ENCODE measurements at regions not wholly inside any gene's neighbourhood (a gene's known extent, or its start where the extent isn't known, plus 50 kb on each side); places are given as distances from the start of the nearest gene placed in this dataset.

DNA sequence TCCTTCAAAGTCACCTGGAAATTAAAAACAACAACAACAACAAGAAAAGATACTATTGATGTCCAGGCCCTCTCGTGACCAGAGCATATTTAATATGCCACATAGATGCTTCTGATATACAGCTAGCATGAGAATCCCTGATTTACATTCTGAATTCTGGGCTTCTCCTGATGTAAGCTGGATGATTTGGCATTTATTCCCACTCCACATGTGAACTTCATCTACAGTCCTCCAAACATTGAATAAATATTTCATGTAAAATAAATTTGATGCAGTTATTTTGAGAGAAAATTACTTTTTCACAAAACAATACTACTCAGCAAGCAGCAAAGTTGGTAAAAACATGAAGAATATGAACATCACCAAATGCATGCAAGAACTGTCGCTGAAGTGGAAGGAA, 453.2 kb upstream of the SETBP1 start:
- H3K36me3 ChIP-seq (ENCODE audit: control insufficient read depth, insufficient read depth, low read length), result no peaks in the 10 kb centered on the region
- DNase-seq (ENCODE audit: low read depth), result no peak
- no peak overlapping the region for H3K4me3 ChIP-seq (ENCODE audit: low read depth, low read length)
- TF ChIP-seq, protein P1, sequence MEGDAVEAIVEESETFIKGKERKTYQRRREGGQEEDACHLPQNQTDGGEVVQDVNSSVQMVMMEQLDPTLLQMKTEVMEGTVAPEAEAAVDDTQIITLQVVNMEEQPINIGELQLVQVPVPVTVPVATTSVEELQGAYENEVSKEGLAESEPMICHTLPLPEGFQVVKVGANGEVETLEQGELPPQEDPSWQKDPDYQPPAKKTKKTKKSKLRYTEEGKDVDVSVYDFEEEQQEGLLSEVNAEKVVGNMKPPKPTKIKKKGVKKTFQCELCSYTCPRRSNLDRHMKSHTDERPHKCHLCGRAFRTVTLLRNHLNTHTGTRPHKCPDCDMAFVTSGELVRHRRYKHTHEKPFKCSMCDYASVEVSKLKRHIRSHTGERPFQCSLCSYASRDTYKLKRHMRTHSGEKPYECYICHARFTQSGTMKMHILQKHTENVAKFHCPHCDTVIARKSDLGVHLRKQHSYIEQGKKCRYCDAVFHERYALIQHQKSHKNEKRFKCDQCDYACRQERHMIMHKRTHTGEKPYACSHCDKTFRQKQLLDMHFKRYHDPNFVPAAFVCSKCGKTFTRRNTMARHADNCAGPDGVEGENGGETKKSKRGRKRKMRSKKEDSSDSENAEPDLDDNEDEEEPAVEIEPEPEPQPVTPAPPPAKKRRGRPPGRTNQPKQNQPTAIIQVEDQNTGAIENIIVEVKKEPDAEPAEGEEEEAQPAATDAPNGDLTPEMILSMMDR (IDR thresholded peaks at IDR 0.05; ENCODE audit: insufficient read depth, low read length, poor library complexity, severe bottlenecking), result no peak
- no peaks in the 10 kb centered on the region for H3K27me3 ChIP-seq (ENCODE audit: control insufficient read depth, insufficient read depth, low read length)

DNA sequence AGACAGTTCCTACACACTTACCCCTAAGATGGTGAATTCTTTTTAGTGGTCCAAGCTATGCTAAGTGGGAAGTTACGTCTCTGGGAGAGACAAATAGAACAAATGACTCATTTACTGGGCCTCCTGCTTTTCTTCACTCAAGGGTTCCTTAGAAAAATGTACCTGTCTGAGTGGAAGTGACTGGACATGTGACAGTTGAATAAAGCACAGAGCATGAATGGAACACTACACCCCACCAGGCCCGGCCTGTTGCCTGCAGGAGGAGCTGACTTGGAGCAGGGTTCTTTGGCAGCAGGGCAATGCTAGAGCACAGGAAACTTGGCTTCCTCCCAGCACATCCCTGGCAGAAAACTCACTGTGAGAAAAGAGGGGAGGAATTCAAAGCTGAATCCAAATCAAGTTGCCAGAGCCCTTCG, 451.0 kb upstream of the SETBP1 start:
- no peaks in the 10 kb centered on the region for H3K36me3 ChIP-seq (ENCODE audit: control insufficient read depth, insufficient read depth, low read length)
- no peak for DNase-seq (ENCODE audit: low read depth)
- no peak overlapping the region for H3K4me3 ChIP-seq (ENCODE audit: low read depth, low read length)
- no peaks in the 10 kb centered on the region for H3K27me3 ChIP-seq (ENCODE audit: control insufficient read depth, insufficient read depth, low read length)
- TF ChIP-seq, protein P1 (IDR thresholded peaks at IDR 0.05; ENCODE audit: insufficient read depth, low read length, poor library complexity, severe bottlenecking), result no peak

DNA sequence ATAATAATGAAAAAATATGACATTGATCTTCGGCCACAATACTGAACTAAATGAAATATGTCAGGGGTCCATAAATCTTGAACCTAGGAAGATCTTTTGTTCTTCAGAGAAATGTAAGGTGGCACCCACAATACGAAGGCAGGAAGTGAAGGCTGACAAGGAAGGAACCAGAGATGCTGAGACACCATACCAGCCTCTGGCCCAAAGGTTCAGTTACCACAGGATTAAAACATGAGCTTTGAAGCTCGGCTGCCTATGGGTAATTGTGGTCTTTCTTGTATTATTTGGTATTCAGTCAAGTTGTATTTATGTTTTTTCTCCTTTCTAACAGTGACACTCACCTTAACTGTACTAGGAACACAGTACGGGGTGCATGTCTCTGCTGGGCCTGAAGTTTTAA, 448.8 kb upstream of the SETBP1 start:
- Histone ChIP-seq H3K27me3 (ENCODE audit: control insufficient read depth, insufficient read depth, low read length) (no peaks in the 10 kb centered on the region), H3K4me3 (ENCODE audit: low read depth, low read length) (no peak overlapping the region), H3K36me3 (ENCODE audit: control insufficient read depth, insufficient read depth, low read length) (no peaks in the 10 kb centered on the region)
- no peak for DNase-seq (ENCODE audit: low read depth)
- TF ChIP-seq, protein P1 (IDR thresholded peaks at IDR 0.05; ENCODE audit: insufficient read depth, low read length, poor library complexity, severe bottlenecking), result no peak

DNA sequence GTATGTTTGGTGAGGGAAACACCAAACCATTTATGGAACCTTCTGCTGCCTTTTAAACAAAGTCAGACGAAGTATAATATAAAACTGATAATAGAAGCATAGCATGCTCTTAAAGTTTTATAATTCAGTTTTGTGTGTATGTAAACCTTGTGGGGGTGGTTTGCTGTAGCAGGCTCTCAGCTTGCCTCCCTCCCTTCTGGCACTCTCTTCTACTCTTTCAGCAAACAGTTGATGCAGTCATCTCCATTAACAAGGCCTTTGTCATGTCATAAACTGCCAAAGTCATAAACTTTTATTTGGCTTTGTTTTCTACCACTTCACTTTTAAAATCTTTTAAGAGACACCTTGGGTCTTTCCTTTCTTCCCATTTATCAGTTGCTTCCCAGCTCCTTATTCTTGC, 448.2 kb upstream of the SETBP1 start:
- DNase-seq (ENCODE audit: low read depth), result no peak
- no peaks in the 10 kb centered on the region for H3K27me3 ChIP-seq (ENCODE audit: control insufficient read depth, insufficient read depth, low read length)
- TF ChIP-seq, protein P1 (IDR thresholded peaks at IDR 0.05; ENCODE audit: insufficient read depth, low read length, poor library complexity, severe bottlenecking), result no peak
- H3K4me3 ChIP-seq (ENCODE audit: low read depth, low read length), result no peak overlapping the region
- no peaks in the 10 kb centered on the region for H3K36me3 ChIP-seq (ENCODE audit: control insufficient read depth, insufficient read depth, low read length)

DNA sequence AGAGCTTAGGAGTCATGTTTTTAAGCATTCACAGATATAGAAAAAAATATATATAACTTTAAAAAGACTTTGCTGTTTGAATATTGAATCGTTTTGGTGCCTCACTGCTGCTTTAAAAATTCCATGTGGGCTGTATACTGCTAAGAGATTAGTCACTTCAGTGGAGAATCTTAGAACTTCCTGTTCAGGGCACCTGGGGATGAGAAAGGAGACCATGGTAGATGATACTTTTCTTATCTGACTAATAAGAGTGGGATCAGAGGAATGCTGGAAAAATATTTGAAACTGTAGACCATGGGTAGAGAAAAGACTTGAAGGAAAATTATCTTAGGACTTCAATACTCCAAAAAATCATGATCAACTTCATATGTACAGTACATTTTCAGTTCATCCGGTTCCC, 442.2 kb upstream of the SETBP1 start:
- TF ChIP-seq, protein P1 (IDR thresholded peaks at IDR 0.05; ENCODE audit: insufficient read depth, low read length, poor library complexity, severe bottlenecking), result no peak
- Histone ChIP-seq H3K36me3 (ENCODE audit: control insufficient read depth, insufficient read depth, low read length) (no peaks in the 10 kb centered on the region), H3K4me3 (ENCODE audit: low read depth, low read length) (no peak overlapping the region), H3K27me3 (ENCODE audit: control insufficient read depth, insufficient read depth, low read length) (no peaks in the 10 kb centered on the region)
- no peak for DNase-seq (ENCODE audit: low read depth)

DNA sequence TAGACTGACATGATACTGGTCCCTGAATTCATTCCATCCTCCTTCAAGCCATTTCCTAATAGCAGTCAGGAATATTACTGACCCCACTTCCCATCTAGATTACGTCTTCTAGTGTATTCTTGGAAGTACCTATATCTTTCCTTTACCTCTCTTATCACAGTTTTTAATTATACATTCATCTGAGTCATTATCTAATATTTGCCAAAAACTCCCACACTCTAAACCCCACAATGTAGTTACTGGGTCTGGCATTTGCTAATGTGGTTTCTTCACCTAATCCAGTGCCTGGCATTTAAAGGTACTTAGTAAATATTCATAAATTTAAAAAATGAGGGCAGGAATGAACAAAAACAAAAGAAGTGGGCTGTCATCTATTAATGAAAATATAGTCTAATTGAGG, 441.8 kb upstream of the SETBP1 start:
- no peak for DNase-seq (ENCODE audit: low read depth)
- TF ChIP-seq, protein P1 (IDR thresholded peaks at IDR 0.05; ENCODE audit: insufficient read depth, low read length, poor library complexity, severe bottlenecking), result no peak
- H3K36me3 ChIP-seq (ENCODE audit: control insufficient read depth, insufficient read depth, low read length), result no peaks in the 10 kb centered on the region
- no peaks in the 10 kb centered on the region for H3K27me3 ChIP-seq (ENCODE audit: control insufficient read depth, insufficient read depth, low read length)
- H3K4me3 ChIP-seq (ENCODE audit: low read depth, low read length), result no peak overlapping the region

All from kidney epithelial cell (primary cell).